SKM-1 (cell line): ENCODE measurements at regions not wholly inside any gene's neighbourhood (a gene's known extent, or its start where the extent isn't known, plus 50 kb on each side); places are given as distances from the start of the nearest gene placed in this dataset.
"Not testable (repeated sequence)": the region's sequence is repeated elsewhere in the genome, so short reads cannot be mapped to it uniquely, and the experiment has no call there.

ENCODE experiments used
- DNase-seq: peaks from one replicate; lab custom pipeline; 2025; ENCODE audit not compliant: unreplicated experiment; lab: John Stamatoyannopoulos, UW

DNA sequence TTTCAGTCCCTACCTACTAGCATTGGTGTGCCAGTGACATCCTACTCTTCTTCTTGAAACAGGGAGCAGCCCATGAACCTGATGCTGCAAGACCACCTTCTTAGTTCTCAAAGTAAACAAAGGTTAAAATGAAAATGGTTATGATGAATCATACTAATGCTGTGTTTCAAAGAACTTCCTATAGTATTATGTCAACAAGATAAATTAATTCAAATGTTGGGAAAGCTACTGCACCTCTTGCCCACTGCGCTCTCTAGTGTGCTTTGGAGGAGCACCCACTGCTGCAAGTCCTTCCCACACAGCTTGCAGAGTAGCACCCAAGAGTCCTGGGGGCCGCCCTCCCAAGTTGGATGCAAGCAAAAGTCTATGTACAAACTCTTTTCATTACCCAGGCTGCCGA, 81.1 kb downstream of the CD200R1L start:
- no peak for DNase-seq

- no peak for DNase-seq
Observed at GRCh38 chr3:112763258-112763657, 83.4 kb downstream of the CD200R1L start.

- DNase-seq: no peak
Observed at GRCh38 chr3:112761062-112761638, 85.5 kb downstream of the CD200R1L start.

GRCh38 chr3:112759681-112760080, 87.0 kb downstream of the CD200R1L start:
- DNase-seq: no peak

DNA sequence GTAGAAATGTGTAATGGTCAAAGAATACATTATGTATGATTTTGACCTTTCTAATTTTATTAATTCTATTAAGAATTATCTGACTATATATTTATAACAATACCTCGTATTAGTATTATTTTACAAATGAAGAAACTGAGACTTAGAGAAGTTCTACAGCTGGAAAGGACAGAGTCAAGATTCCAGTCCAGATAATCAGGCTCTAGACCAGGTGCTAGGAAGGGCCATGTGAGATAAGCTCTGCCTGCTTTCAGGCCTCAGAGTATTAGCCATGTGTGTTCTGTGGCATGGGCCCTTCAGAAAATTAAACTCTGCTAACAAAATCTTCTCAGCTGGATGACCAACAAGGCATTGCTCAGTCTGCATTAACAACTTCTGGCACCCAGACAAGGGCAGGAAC, 87.5 kb downstream of the CD200R1L start:
- DNase-seq: no peak

GRCh38 chr3:112757197-112757596, 89.5 kb downstream of the CD200R1L start:
- DNase-seq: no peak

DNA sequence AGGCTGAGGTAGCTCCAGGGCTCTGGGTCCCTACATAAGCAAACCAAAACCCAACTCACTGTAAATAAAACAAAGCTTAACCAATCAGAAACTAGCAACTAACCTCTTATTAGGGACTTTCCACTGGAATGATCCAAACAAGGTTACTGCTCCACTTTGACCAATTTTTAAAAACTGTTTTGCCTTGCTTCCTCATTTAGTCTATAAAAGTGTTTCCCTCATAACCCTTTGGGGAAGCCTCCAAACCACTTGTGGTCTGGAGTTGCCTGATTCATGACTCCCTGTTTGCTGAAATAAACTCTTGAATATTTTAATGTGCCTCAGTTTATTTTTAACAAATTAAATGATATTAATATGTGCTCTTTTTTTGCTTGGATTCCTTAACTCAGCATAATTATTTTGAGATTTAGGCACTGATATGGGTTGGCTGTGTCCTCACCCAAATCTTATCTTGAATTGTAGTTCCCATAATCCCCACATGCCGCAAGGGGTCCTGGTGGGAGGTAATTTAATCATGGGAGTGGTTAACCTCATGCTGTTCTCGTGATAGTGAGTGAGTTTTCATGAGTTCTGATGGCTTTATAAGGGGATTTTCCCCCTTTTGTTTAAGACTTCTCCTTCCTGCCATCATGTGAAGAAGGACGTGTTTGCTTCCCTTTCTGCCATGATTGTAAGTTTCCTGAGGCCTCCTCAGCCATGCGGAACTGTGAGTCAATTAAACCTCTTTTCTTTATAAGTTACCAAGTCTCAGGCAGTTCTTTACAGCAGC, 90.6 kb downstream of the CD200R1L start:
- peak; percentile 33 for DNase-seq

GRCh38 chr3:112755046-112755445, 91.6 kb downstream of the CD200R1L start:
- not testable (repeated sequence) for DNase-seq

DNA sequence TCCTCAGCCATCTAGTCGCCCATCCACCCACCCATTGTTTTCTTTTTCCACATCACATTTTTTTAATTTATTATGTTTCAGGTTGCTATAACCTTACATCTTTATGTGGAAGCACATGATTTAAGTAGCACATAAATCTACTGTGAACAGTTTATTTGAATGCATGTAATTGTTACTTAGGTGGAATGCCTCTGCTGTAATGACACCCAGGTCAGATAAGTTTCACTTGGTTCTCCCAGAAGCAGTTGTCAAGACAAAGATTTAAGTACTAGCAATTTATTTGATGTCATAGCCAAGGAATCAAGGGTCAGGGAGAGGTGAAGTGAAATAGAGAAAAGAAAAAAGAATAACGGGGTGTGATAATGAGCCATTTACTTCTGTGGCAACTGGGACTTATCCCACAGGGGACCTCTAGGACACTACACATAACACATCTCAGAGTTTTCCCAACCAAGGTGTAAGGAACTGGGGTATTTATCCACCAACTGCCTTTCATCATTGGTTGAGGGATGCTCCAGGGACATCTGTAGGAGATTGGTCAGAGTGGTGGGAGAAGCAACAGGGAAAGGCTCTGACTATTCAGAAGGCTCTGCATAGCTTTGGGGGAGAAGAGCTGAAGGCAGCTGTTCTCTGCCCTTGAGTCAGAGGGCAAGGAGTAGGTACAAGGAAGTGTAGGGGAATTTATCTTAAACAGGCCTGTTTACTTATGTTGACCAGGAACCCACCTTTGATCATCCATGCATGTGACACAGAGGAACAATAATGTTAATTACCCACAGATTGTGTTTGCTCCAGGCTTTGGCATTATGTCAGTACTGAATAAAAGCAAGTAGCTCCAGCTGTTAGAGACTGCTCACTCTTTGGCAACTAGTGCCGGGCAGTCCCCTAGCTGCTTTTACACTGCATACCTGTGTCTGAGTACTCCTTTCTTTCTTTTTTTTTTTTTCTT, 94.8 kb downstream of the CD200R1L start:
- DNase-seq: no peak

GRCh38 chr3:112751061-112751460, 95.6 kb downstream of the CD200R1L start:
- DNase-seq: no peak

DNA sequence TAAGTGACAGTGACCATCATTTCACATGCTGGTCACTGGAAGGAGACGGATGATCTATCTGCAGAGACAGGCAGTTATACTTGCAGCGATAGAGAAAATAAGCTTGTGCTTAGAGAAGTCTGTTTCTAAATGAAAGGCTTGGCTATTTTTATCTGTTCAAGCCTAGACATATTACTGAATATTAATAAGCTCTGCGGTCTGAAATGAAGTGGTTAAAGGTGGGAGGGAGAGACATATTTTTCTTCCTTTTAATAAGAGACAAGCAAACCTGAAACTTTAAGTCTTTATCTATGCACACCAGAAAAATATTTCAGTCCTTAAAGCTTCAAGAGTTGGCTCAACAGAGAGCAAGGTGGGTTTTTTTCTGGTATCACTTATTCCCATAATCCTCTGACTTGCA, 99.0 kb downstream of the CD200R1L start:
- DNase-seq: no peak

DNA sequence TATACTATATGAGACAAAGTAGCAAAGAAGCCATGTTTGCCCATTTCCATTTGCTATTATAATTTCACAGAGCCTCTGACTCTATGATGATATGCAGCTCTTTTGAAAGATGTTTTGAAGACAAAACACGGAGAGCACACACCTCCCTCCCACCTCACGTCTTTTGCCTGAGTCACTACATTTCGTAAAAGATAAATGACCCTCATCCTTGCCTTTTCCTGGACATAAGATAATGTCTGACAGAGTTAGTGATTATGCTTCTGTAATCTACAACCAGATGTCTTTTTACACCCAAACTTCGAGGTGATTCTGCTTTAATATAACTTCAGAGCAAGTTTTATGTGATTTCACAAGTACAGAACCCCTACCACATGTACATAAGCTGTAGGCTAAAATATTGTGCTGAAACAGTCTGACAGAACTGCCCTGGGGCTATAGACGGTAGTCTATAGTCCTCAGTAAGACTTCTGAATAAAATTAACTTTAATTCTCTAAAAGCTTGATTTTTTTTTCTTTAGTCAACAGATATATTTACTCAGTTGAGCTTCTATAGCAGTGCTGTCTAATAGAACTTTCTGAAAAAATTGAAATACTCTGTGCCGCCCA, 99.9 kb downstream of the CD200R1L start:
- DNase-seq: no peak

DNA sequence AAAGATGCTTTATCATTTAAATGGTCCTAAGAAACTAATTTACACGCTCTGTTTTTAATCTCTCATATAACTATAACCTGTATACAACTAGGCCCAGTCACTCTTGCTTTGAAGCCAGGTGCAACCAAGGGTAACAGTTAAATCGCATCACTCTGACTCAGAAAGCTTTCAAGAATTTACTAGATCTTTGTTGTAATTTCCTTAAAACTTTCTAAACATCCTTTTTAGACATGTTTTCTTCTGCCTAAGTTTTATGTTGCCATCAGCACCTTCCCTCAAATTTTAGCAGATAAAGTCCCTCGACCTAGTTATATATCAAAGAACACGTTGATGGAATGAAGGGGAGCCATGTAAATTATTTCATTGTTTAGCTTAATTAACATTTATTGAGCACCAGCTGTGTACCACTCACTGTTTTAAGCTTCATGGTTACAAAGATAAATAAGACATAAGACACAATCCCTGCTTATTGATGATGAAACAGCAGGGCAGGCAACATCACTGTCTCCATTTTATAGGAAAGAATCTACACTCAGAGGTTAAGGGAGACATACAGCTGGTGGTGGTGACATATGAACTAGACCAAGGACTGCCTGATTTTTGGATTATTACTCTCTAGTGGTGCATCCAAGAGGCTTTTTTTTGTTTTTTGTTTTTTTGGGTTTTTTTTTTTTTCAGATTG, 101.0 kb downstream of the CD200R1L start:
- no peak for DNase-seq

DNA sequence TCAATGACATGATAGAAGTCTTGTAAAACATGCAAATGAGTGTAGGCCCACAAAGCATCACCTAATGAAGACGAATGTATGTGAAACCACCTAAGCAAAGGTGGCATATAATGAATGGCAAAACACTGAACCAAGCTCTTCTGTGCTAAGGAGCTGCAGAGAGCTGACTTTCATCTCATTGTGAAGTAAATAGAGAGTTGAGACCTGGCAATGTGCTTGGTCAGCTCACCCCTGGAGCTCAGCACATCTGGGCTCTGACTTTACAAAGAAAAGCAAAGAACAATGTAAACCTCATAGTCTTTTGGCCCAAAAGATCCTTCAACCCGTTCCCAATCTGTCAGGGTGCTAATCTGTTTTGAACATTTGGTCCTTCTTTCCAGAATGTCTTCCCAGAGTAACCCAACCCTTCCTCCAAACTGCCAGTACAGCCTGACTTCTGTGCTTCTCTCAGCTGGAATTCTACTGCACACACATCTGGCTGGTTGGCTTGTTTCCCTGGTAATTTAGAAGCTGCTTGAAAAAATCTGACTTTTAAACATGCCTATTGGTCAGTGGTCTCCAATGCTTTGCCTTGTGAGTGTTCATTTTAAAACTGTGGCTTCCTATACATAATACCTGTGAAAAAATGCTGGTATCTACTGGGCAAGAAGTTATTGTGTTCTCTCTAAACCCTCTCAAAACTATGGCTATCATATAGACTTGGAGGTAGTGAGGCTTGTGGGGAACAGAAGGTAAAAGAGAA, 101.7 kb downstream of the CD200R1L start:
- DNase-seq: no peak

DNA sequence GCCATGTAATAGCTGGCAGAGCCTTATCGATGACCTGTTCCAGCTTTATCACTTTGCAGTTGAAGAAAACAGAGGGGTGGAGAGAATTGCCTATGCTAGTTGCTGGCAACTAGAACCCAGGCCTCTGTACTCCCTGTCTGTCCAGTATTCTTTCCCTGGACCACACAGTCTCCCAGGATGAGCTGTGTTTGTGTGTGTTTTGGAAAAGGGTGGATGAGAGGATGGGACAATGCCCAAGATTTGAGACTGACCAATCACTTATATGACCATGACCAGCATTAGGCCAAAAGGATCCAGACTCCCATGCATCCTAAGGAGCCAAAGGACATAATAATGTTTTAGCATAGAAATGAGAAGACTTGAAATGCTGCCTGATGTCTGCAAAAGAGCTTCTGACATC, 102.6 kb downstream of the CD200R1L start:
- DNase-seq: no peak

- no peak for DNase-seq
Observed at GRCh38 chr3:112742934-112743333, 102.0 kb upstream of the CCDC80 start.

DNA sequence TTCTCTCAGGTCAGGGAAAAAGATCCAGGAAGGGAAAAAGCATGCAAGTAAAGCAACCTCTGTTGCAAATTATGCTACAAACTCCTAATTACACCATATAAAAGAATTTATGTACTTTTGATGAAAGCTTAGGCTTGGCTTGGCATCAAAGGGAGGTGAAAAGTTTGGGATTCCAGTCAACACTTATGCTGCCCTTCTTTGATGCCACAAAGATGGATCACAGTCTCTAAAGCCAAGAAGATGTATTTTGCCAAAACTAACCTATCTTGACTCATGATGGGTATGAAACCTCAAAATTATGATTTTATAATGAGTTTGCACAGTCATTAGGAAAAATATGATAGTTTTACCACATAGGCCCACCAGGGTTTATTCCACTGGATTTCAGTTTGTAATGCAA, 101.0 kb upstream of the CCDC80 start:
- no peak for DNase-seq

DNA sequence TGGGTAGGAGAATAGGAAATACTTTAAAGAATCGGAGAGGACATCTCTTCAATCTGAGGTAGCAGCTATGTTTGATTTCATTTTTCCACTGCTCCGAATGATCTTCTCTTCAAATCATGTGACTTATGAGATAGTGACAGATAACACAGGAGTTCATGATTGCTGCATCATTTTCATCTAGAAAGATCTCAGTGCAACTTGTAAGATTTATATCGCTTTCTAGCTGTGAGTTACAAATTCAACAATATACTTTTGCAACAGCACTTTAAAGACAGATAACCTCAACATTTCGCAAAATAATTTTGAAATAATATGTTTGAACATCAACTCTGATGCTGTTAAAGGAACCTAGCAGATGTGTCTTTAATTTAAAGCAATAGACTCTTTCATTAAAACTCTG, 99.9 kb upstream of the CCDC80 start:
- no peak for DNase-seq

GRCh38 chr3:112739252-112739965, 98.5 kb upstream of the CCDC80 start:
- no peak for DNase-seq
